SK-N-SH (cell line): ENCODE measurements at regions not wholly inside any gene's neighbourhood (a gene's known extent, or its start where the extent isn't known, plus 50 kb on each side); places are given as distances from the start of the nearest gene placed in this dataset.

Experiments used
- CTCF ChIA-PET: fragments of 300-600, 350-600 bp; formaldehyde crosslinking; extraction: SDS; loops from one replicate; lab custom pipeline; 2021; lab: Yijun Ruan, JAX
- POLR2A ChIA-PET: fragments of 350-600 bp; sonication (Branson Sonifier 250); formaldehyde crosslinking; extraction: SDS; loops from one replicate; lab custom pipeline; 2020; ENCODE audit warnings: antibody characterized with exemption, inconsistent platforms; lab: Yijun Ruan, JAX
- DNase-seq: peaks from one replicate; pipeline ENCODE4 v3.0.0; 2012
- H2AFZ ChIP-seq: fragments of 200-600 bp; sonication (generic); 2 replicates; pipeline ENCODE4 v1.8.1; 2016; ENCODE audit warnings: antibody characterized with exemption, mild to moderate bottlenecking, low read depth
- H3F3A ChIP-seq: fragments of 200-600 bp; sonication (generic); replicated peaks from 2 replicates; pipeline ENCODE3; 2016; ENCODE audit warnings: antibody characterized with exemption, mild to moderate bottlenecking; ENCODE audit not compliant: insufficient read depth
- H3K27ac ChIP-seq, 2 experiments: fragments of 200-500 bp in 1 of 2; fragments of 200-600 bp in 1 of 2; sonication (Bioruptor generic) in 1 of 2; sonication (generic), shearing (Covaris generic) in 1 of 2; 2 replicates each; pipeline versions ENCODE4 v1.5.1 to v1.6.1; 2014 to 2016; ENCODE audit warnings: low read depth in 2 of 2, inconsistent platforms in 1 of 2, low read length in 1 of 2, mild to moderate bottlenecking in 1 of 2, mixed read lengths in 1 of 2
- H3K27me3 ChIP-seq: fragments of 200-600 bp; sonication (generic), shearing (Covaris generic); 2 replicates; pipeline ENCODE4 v1.6.1; 2016; ENCODE audit warnings: mixed run types; ENCODE audit not compliant: insufficient read depth
- H3K36me3 ChIP-seq, 2 experiments: fragments of 200-500 bp in 1 of 2; fragments of 200-600 bp in 1 of 2; sonication (Bioruptor generic) in 1 of 2; sonication (generic) in 1 of 2; replicated peaks in 1 of 2; 2 replicates each; pipeline versions ENCODE3 to v1.5.1; 2014 to 2016; ENCODE audit warnings: low read length in 1 of 2, mild to moderate bottlenecking in 1 of 2; ENCODE audit not compliant: insufficient read depth in 2 of 2, control insufficient read depth in 1 of 2
- H3K4me1 ChIP-seq, 2 experiments: fragments of 200-500 bp in 1 of 2; fragments of 200-600 bp in 1 of 2; sonication (Bioruptor generic) in 1 of 2; sonication (generic), shearing (Covaris generic) in 1 of 2; 2 replicates each; pipeline versions ENCODE4 v1.5.1 to v1.6.1; 2014 to 2016; ENCODE audit warnings: low read depth in 1 of 2, low read length in 1 of 2, mixed run types in 1 of 2; ENCODE audit not compliant: insufficient read depth in 2 of 2, control insufficient read depth in 1 of 2
- H3K4me2 ChIP-seq: fragments of 200-600 bp; sonication (generic), shearing (Covaris generic); 2 replicates; pipeline ENCODE4 v1.6.1; 2017; ENCODE audit warnings: mixed run types
- H3K4me3 ChIP-seq, 2 experiments: fragments of 200-500 bp in 1 of 2; fragments of 200-600 bp in 1 of 2; sonication (Bioruptor generic) in 1 of 2; sonication (generic), shearing (Covaris generic) in 1 of 2; 2 replicates each; pipeline versions ENCODE4 v1.5.1 to v1.8.1; 2014 to 2016; ENCODE audit warnings: low read depth in 2 of 2, inconsistent platforms in 1 of 2, low read length in 1 of 2, mild to moderate bottlenecking in 1 of 2, mixed read lengths in 1 of 2, moderate library complexity in 1 of 2
- H3K79me2 ChIP-seq: fragments of 200-600 bp; sonication (generic); 2 replicates; pipeline ENCODE4 v1.8.1; 2017; ENCODE audit warnings: mild to moderate bottlenecking; ENCODE audit not compliant: insufficient read depth
- H3K9ac ChIP-seq: fragments of 200-600 bp; sonication (generic); 2 replicates; pipeline ENCODE4 v1.6.1; 2017; ENCODE audit warnings: mixed run types
- H3K9me2 ChIP-seq: fragments of 200-600 bp; sonication (generic); 2 replicates; pipeline ENCODE4 v1.6.1; 2017; ENCODE audit warnings: mixed run types
- H3K9me3 ChIP-seq: fragments of 200-600 bp; sonication (generic); 2 replicates; pipeline ENCODE4 v1.6.1; 2017; ENCODE audit warnings: mixed run types, mild to moderate bottlenecking, moderate library complexity
- H4K20me1 ChIP-seq: fragments of 200-600 bp; sonication (generic); 2 replicates; pipeline ENCODE4 v1.6.1; 2017; ENCODE audit warnings: mild to moderate bottlenecking, mixed run types; ENCODE audit not compliant: insufficient read depth
- CHD2 ChIP-seq: fragments of 150-350 bp; IDR thresholded peaks from 2 replicates; pipeline ENCODE4 v1.6.1; 2018; ENCODE audit warnings: low read length; ENCODE audit not compliant: partially characterized antibody
- ELF1 ChIP-seq: IDR thresholded peaks from 2 replicates; pipeline ENCODE4 v1.4.0; 2012
- EP300 ChIP-seq, 2 experiments: IDR thresholded peaks; 2 replicates each; pipeline versions ENCODE4 v1.4.0 to v1.6.1; 2012; ENCODE audit warnings: borderline replicate concordance in 1 of 2, low read depth in 1 of 2, low read length in 1 of 2
- EZH2phosphoT487 ChIP-seq: fragments of 200-600 bp; sonication (generic); IDR thresholded peaks from 2 replicates; pipeline ENCODE4 v1.6.1; 2017; ENCODE audit warnings: low read depth, mixed run types, mild to moderate bottlenecking, antibody characterized with exemption, moderate library complexity, borderline replicate concordance
- FOXJ3 ChIP-seq: sonication (generic); formaldehyde crosslinking; IDR thresholded peaks from 2 replicates; pipeline ENCODE4 v1.5.1; 2020; ENCODE audit warnings: mild to moderate bottlenecking, missing genetic modification reagents
- FOXM1 ChIP-seq: IDR thresholded peaks from 2 replicates; pipeline ENCODE4 v1.4.0; 2012; ENCODE audit warnings: low read depth, mild to moderate bottlenecking
- GATA2 ChIP-seq: sonication (generic); formaldehyde crosslinking; IDR thresholded peaks from 2 replicates; pipeline ENCODE4 v1.5.0; 2020; ENCODE audit warnings: mild to moderate bottlenecking, missing genetic modification reagents
- MEF2A ChIP-seq: IDR thresholded peaks from 2 replicates; pipeline ENCODE4 v1.4.0; 2012; ENCODE audit warnings: low read depth, borderline replicate concordance
- MXI1 ChIP-seq: IDR thresholded peaks from 2 replicates; pipeline ENCODE4 v1.6.1; 2012; ENCODE audit warnings: mild to moderate bottlenecking, low read depth, low read length, improper control_type of control experiment
- NFIC ChIP-seq: IDR thresholded peaks from 2 replicates; pipeline ENCODE4 v1.4.0; 2012; ENCODE audit warnings: borderline replicate concordance
- RCOR1 ChIP-seq: fragments of 150-350 bp; IDR thresholded peaks from 2 replicates; pipeline ENCODE4 v1.6.1; 2017; ENCODE audit warnings: antibody characterized with exemption, low read length
- RXRA ChIP-seq: IDR thresholded peaks from 2 replicates; pipeline ENCODE4 v1.4.0; 2012; ENCODE audit warnings: low read depth, mild to moderate bottlenecking, borderline replicate concordance
- SMC3 ChIP-seq: IDR thresholded peaks from 2 replicates; pipeline ENCODE4 v1.6.1; 2012; ENCODE audit warnings: low read depth, low read length, improper control_type of control experiment
- TAF1 ChIP-seq: IDR thresholded peaks from 2 replicates; pipeline ENCODE4 v1.6.1; 2012; ENCODE audit warnings: low read depth, mild to moderate bottlenecking, low read length, moderate library complexity, borderline replicate concordance
- TEAD4 ChIP-seq: IDR thresholded peaks from 2 replicates; pipeline ENCODE4 v1.4.0; 2012; ENCODE audit warnings: mild to moderate bottlenecking, borderline replicate concordance; ENCODE audit not compliant: insufficient read depth
- YY1 ChIP-seq: IDR thresholded peaks from 2 replicates; pipeline ENCODE4 v1.4.0; 2012; ENCODE audit warnings: low read depth, mild to moderate bottlenecking
- WGBS: methylation state at CpG from one replicate; pipeline ENCODE4 v1.1.6; 2017; ENCODE audit warnings: low lambda C conversion rate; 5-methylcytosine and 5-hydroxymethylcytosine counted together
- TF ChIP-seq, protein P1 (sequence below): IDR thresholded peaks from 2 replicates; pipeline ENCODE4; 2012
- TF ChIP-seq, protein P2 (sequence below): IDR thresholded peaks from 2 replicates; pipeline ENCODE4 v1.4.0; 2012; ENCODE audit warnings: low read depth, borderline replicate concordance
- TF ChIP-seq, protein P3 (sequence below): fragments of 150-350 bp; IDR thresholded peaks from 2 replicates; pipeline ENCODE4 v1.6.1; 2017; ENCODE audit warnings: antibody characterized with exemption, low read length, low read depth, borderline replicate concordance
- TF ChIP-seq, protein P4 (sequence below): IDR thresholded peaks from 2 replicates; pipeline ENCODE4 v1.6.1; 2012; ENCODE audit warnings: mild to moderate bottlenecking, low read depth, low read length, moderate library complexity

DNA sequence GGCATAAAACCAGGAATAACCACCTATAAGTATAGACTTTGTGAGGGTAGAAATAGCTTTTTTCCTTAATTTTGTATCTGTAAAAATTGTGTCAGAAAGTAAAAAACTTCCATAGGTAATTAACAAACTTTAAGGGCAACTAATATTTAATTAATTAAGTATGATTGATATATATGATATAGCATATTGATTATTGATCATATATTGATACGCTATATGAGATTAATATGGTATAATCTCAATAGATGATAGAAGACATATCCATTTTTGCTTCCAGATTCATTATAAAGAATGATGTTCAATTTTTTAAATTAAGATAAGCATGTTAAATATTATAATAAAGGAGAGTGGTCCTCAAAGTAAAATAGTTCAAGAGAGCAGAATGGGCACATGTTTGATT, 99.3 kb upstream of the VAV3 start:
- DNase-seq = no peak
- H3K9me2 ChIP-seq = no peaks in the 10 kb centered on the region
- ChIA-PET POLR2A (no interaction called here), CTCF (interaction anchor here (0.6 to 1.0 kb wide), 2 partner anchors 13 to 36 kb away, joined by 3 read pairs; no protein-coding TSS in a partner anchor)
- no peaks in the 10 kb centered on the region for H4K20me1 ChIP-seq
- no peaks in the 10 kb centered on the region for H3K9me3 ChIP-seq
- H3K27me3 ChIP-seq = no peaks in the 10 kb centered on the region
- no peak overlapping the region for H3K4me2 ChIP-seq
- no peak overlapping the region for H2AFZ ChIP-seq
- 61% methylated on average over 1 of the region's 1 CpG for WGBS
- H3K36me3 ChIP-seq = no peaks in the 10 kb centered on the region
- no peaks in the 10 kb centered on the region; a peak in 1 of 4 replicates for H3K4me1 ChIP-seq
- H3K9ac ChIP-seq = no peak overlapping the region
- H3F3A ChIP-seq = no peaks in the 10 kb centered on the region
- TF ChIP-seq MXI1 = no peak
- TF ChIP-seq FOXM1 = no peak
- TF ChIP-seq, protein P1, sequence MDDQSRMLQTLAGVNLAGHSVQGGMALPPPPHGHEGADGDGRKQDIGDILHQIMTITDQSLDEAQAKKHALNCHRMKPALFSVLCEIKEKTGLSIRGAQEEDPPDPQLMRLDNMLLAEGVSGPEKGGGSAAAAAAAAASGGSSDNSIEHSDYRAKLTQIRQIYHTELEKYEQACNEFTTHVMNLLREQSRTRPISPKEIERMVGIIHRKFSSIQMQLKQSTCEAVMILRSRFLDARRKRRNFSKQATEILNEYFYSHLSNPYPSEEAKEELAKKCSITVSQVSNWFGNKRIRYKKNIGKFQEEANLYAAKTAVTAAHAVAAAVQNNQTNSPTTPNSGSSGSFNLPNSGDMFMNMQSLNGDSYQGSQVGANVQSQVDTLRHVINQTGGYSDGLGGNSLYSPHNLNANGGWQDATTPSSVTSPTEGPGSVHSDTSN = no peak
- no peak for TF ChIP-seq YY1
- no peak for TF ChIP-seq CHD2
- TF ChIP-seq RCOR1 = no peak
- no peak for TF ChIP-seq EZH2phosphoT487
- no peak for TF ChIP-seq RXRA
- no peak for TF ChIP-seq TEAD4
- no peak for TF ChIP-seq MEF2A
- TF ChIP-seq, protein P2, sequence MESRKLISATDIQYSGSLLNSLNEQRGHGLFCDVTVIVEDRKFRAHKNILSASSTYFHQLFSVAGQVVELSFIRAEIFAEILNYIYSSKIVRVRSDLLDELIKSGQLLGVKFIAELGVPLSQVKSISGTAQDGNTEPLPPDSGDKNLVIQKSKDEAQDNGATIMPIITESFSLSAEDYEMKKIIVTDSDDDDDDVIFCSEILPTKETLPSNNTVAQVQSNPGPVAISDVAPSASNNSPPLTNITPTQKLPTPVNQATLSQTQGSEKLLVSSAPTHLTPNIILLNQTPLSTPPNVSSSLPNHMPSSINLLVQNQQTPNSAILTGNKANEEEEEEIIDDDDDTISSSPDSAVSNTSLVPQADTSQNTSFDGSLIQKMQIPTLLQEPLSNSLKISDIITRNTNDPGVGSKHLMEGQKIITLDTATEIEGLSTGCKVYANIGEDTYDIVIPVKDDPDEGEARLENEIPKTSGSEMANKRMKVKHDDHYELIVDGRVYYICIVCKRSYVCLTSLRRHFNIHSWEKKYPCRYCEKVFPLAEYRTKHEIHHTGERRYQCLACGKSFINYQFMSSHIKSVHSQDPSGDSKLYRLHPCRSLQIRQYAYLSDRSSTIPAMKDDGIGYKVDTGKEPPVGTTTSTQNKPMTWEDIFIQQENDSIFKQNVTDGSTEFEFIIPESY = no peak
- TF ChIP-seq, protein P3, sequence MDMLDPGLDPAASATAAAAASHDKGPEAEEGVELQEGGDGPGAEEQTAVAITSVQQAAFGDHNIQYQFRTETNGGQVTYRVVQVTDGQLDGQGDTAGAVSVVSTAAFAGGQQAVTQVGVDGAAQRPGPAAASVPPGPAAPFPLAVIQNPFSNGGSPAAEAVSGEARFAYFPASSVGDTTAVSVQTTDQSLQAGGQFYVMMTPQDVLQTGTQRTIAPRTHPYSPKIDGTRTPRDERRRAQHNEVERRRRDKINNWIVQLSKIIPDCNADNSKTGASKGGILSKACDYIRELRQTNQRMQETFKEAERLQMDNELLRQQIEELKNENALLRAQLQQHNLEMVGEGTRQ = no peak
- no peak for TF ChIP-seq FOXJ3
- TF ChIP-seq SMC3 = no peak
- no peak for TF ChIP-seq ELF1
- no peak for TF ChIP-seq TAF1
- no peak overlapping the region for H3K4me3 ChIP-seq
- no peak overlapping the region for H3K27ac ChIP-seq
- H3K79me2 ChIP-seq = no peaks in the 10 kb centered on the region

DNA sequence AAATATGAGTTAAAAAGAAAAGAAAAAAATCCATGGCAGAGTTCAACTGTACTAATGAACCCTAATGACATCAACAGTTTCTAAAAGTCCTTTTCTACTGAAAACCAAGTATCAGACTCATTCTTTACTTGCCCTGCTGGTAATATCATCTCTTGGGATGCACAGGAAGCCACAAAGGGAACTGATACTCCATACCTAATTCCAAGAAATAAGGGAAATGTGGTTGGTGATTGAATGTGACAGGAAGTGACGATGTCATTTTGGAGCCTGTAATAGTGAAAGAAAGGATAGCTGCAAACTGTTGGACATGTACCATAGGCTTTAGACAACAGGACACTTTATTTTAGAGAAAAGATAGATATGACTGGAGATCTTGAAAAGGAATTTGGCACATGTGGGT, 98.7 kb upstream of the VAV3 start:
- ChIA-PET CTCF (no interaction called here), POLR2A (no interaction called here)
- no peak overlapping the region for H3K4me2 ChIP-seq
- H3K4me1 ChIP-seq = no peaks in the 10 kb centered on the region; a peak in 1 of 4 replicates
- H3K9ac ChIP-seq = no peak overlapping the region
- DNase-seq = no peak
- no peaks in the 10 kb centered on the region for H4K20me1 ChIP-seq
- WGBS = 57% methylated on average over 1 of the region's 1 CpG
- H3K4me3 ChIP-seq = no peak overlapping the region
- no peaks in the 10 kb centered on the region for H3K9me3 ChIP-seq
- no peaks in the 10 kb centered on the region for H3K27me3 ChIP-seq
- H3K27ac ChIP-seq = no peak overlapping the region
- no peaks in the 10 kb centered on the region for H3K9me2 ChIP-seq
- H3K79me2 ChIP-seq = no peaks in the 10 kb centered on the region
- H3F3A ChIP-seq = no peaks in the 10 kb centered on the region
- no peak overlapping the region for H2AFZ ChIP-seq
- no peaks in the 10 kb centered on the region for H3K36me3 ChIP-seq
- TF ChIP-seq GATA2 = no peak
- TF ChIP-seq, protein P4, sequence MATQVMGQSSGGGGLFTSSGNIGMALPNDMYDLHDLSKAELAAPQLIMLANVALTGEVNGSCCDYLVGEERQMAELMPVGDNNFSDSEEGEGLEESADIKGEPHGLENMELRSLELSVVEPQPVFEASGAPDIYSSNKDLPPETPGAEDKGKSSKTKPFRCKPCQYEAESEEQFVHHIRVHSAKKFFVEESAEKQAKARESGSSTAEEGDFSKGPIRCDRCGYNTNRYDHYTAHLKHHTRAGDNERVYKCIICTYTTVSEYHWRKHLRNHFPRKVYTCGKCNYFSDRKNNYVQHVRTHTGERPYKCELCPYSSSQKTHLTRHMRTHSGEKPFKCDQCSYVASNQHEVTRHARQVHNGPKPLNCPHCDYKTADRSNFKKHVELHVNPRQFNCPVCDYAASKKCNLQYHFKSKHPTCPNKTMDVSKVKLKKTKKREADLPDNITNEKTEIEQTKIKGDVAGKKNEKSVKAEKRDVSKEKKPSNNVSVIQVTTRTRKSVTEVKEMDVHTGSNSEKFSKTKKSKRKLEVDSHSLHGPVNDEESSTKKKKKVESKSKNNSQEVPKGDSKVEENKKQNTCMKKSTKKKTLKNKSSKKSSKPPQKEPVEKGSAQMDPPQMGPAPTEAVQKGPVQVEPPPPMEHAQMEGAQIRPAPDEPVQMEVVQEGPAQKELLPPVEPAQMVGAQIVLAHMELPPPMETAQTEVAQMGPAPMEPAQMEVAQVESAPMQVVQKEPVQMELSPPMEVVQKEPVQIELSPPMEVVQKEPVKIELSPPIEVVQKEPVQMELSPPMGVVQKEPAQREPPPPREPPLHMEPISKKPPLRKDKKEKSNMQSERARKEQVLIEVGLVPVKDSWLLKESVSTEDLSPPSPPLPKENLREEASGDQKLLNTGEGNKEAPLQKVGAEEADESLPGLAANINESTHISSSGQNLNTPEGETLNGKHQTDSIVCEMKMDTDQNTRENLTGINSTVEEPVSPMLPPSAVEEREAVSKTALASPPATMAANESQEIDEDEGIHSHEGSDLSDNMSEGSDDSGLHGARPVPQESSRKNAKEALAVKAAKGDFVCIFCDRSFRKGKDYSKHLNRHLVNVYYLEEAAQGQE = no peak
- TF ChIP-seq, protein P2 = no peak
- no peak for TF ChIP-seq EP300 (IDR thresholded peaks at IDR 0.05; ENCODE audit: borderline replicate concordance in 1 of 2, low read depth in 1 of 2, low read length in 1 of 2)
- no peak for TF ChIP-seq NFIC
- TF ChIP-seq FOXJ3 = no peak
